Activated CD8-positive, alpha-beta T cell treated with anti-CD3 and anti-CD28 coated beads for 36 hours (primary cell): ENCODE measurements at regions not wholly inside any gene's neighbourhood (a gene's known extent, or its start where the extent isn't known, plus 50 kb on each side); places are given as distances from the start of the nearest gene placed in this dataset.
A peak's percentile ranks its signal among the peaks of the same experiment; 100 is the strongest.
"Not testable (repeated sequence)": the region's sequence is repeated elsewhere in the genome, so short reads cannot be mapped to it uniquely, and the experiment has no call there.

Experiments
- ATAC-seq: fragments of 200-7000 bp; cut with Tn5 transposase; one replicate; pipeline ENCODE4 v1.10.0; 2021; ENCODE audit warnings: mild to moderate bottlenecking, moderate library complexity
- CTCF ChIA-PET: fragments of 350-600 bp; sonication (Branson Sonifier 250); formaldehyde crosslinking; loops from one replicate; lab custom pipeline; 2021; ENCODE audit warnings: antibody characterized with exemption; lab: Charles Lee
- POLR2A ChIA-PET: fragments of 350-600 bp; sonication (Branson Sonifier 250); formaldehyde crosslinking; loops from one replicate; lab custom pipeline; 2021; ENCODE audit warnings: antibody characterized with exemption; lab: Charles Lee
- DNase-seq: peaks from one replicate; pipeline ENCODE4 v3.0.0-alpha.2; 2020
- H3K27ac Mint-ChIP-seq: one replicate; pipeline ENCODE4 v1.8.0; 2021; ENCODE audit warnings: mild to moderate bottlenecking, mixed read lengths
- H3K27me3 Mint-ChIP-seq: one replicate; pipeline ENCODE4 v1.8.0; 2021; ENCODE audit warnings: mixed read lengths
- H3K36me3 Mint-ChIP-seq: one replicate; pipeline ENCODE4 v1.8.0; 2021; ENCODE audit warnings: low read depth, mixed read lengths
- H3K4me1 Mint-ChIP-seq: one replicate; pipeline ENCODE4 v1.8.0; 2021; ENCODE audit warnings: low read depth, mixed read lengths
- H3K4me3 Mint-ChIP-seq: one replicate; pipeline ENCODE4 v1.8.0; 2021; ENCODE audit warnings: mild to moderate bottlenecking, moderate library complexity, mixed read lengths
- H3K9me3 Mint-ChIP-seq: one replicate; pipeline ENCODE4 v1.8.0; 2021; ENCODE audit warnings: mixed read lengths
- CTCF ChIP-seq: fragments of 200-600 bp; IDR thresholded peaks from one replicate; pipeline ENCODE4 v1.8.0; 2022; ENCODE audit warnings: antibody characterized with exemption, mild to moderate bottlenecking
- intact Hi-C: fragments of 100-400 bp; cut with micrococcal nuclease; formaldehyde crosslinking; loops from one replicate; pipeline ENCODE4 v1.10.0; 2022

- Mint-ChIP-seq H3K27ac (peak overlapping the region; percentile 14), H3K27me3 (peaks cover 6% of the 10 kb centered on the region), H3K4me1 (peaks cover 15% of the 10 kb centered on the region), H3K9me3 (peaks cover 4% of the 10 kb centered on the region), H3K4me3 (no peak overlapping the region), H3K36me3 (no peaks in the 10 kb centered on the region)
- TF ChIP-seq CTCF, result no peak
- intact Hi-C loops, result no loop called here
- peak; percentile 20 for ATAC-seq
- DNase-seq, result no peak
- POLR2A ChIA-PET, result interaction anchor here (0.8 kb wide), 1 partner anchor 14 kb away, joined by 3 read pairs; no protein-coding TSS in a partner anchor
- CTCF ChIA-PET, result interaction anchor here (1.1 to 3.7 kb wide), 2 partner anchors 32 to 270 kb away, joined by 4 to 12 read pairs; no protein-coding TSS in a partner anchor
These were observed 101.2 kb upstream of the SEC11C start for GRCh38 chr18:59038295-59039039.

- H3K4me3 Mint-ChIP-seq, DNase-seq, H3K27ac Mint-ChIP-seq, intact Hi-C loops, H3K36me3 Mint-ChIP-seq, ATAC-seq, H3K9me3 Mint-ChIP-seq, H3K27me3 Mint-ChIP-seq: not testable (repeated sequence)
- CTCF ChIA-PET, result interaction anchor here (3.7 kb wide), 1 partner anchor 31 kb away, joined by 12 read pairs; no protein-coding TSS in a partner anchor
- H3K4me1 Mint-ChIP-seq, result peaks cover 15% of the 10 kb centered on the region
- POLR2A ChIA-PET, result interaction anchor here (0.8 kb wide), 1 partner anchor 15 kb away, joined by 3 read pairs; no protein-coding TSS in a partner anchor
These were observed 100.7 kb upstream of the SEC11C start for GRCh38 chr18:59039040-59039320.

- no peak for DNase-seq
- H3K4me1 Mint-ChIP-seq, result peaks cover 15% of the 10 kb centered on the region
- H3K27me3 Mint-ChIP-seq, result peaks cover 6% of the 10 kb centered on the region
- no peak for TF ChIP-seq CTCF
- no peak for ATAC-seq
- intact Hi-C loops, result no loop called here
- POLR2A ChIA-PET, result no interaction called here
- CTCF ChIA-PET, result interaction anchor here (3.7 kb wide), 1 partner anchor 31 kb away, joined by 12 read pairs; no protein-coding TSS in a partner anchor
- peak overlapping the region; percentile 18 for H3K27ac Mint-ChIP-seq
- no peaks in the 10 kb centered on the region for H3K36me3 Mint-ChIP-seq
- no peak overlapping the region for H3K4me3 Mint-ChIP-seq
- peaks cover 4% of the 10 kb centered on the region for H3K9me3 Mint-ChIP-seq
These were observed 100.2 kb upstream of the SEC11C start for GRCh38 chr18:59039449-59039848.

- DNase-seq (no peak), ATAC-seq (no peak)
- Mint-ChIP-seq H3K9me3 (peaks cover 4% of the 10 kb centered on the region), H3K27ac (no peak overlapping the region), H3K4me1 (peaks cover 15% of the 10 kb centered on the region), H3K4me3 (no peak overlapping the region), H3K27me3 (peaks cover 6% of the 10 kb centered on the region), H3K36me3 (no peaks in the 10 kb centered on the region)
- intact Hi-C loops, result no loop called here
- no peak for TF ChIP-seq CTCF
- ChIA-PET CTCF (interaction anchor here (3.7 kb wide), 1 partner anchor 30 kb away, joined by 12 read pairs; no protein-coding TSS in a partner anchor), POLR2A (no interaction called here)
These were observed 98.9 kb upstream of the SEC11C start for GRCh38 chr18:59040770-59041148.

- H3K36me3 Mint-ChIP-seq, result no peaks in the 10 kb centered on the region
- peaks cover 6% of the 10 kb centered on the region for H3K27me3 Mint-ChIP-seq
- ChIA-PET CTCF (interaction anchor here (1.0 to 3.7 kb wide), 2 partner anchors 29 to 272 kb away, joined by 4 to 12 read pairs; no protein-coding TSS in a partner anchor), POLR2A (interaction anchor here (0.7 kb wide), 1 partner anchor 234 kb away, joined by 3 read pairs; no protein-coding TSS in a partner anchor)
- ATAC-seq (no peak), DNase-seq (no peak)
- H3K9me3 Mint-ChIP-seq, result peaks cover 4% of the 10 kb centered on the region
- H3K4me1 Mint-ChIP-seq, result peaks cover 15% of the 10 kb centered on the region
- no peak for TF ChIP-seq CTCF
- H3K27ac Mint-ChIP-seq, result no peak overlapping the region
- H3K4me3 Mint-ChIP-seq, result no peak overlapping the region
- intact Hi-C loops, result no loop called here
These were observed 98.4 kb upstream of the SEC11C start for GRCh38 chr18:59041296-59041695.
